IMR-90 (cell line): ENCODE measurements at regions not wholly inside any gene's neighbourhood (a gene's known extent, or its start where the extent isn't known, plus 50 kb on each side); places are given as distances from the start of the nearest gene placed in this dataset.

Experiments used
- ATAC-seq: fragments of 200-7000 bp; cut with Tn5 transposase; 2 replicates; pipeline ENCODE4 v1.9.1; 2020; ENCODE audit warnings: low read depth, mild to moderate bottlenecking, moderate library complexity
- BruUV-seq: library from RNA; stranded (reverse); fragments of 400-500 nt; replicated peaks from 2 replicates; lab custom pipeline; 2021; lab: Mats Ljungman, UMichigan
- CTCF ChIA-PET: fragments of 300-600 bp; formaldehyde crosslinking; extraction: SDS; loops from one replicate; lab custom pipeline; 2021; ENCODE audit warnings: antibody characterized with exemption; lab: Yijun Ruan, JAX
- POLR2A ChIA-PET: fragments of 300-600 bp; sonication (Branson Sonifier 250); formaldehyde crosslinking; loops from one replicate; lab custom pipeline; 2022; ENCODE audit warnings: antibody characterized with exemption; ENCODE audit not compliant: unreplicated experiment; lab: Charles Lee
- DNase-seq: peaks from one replicate; pipeline ENCODE4 v3.0.0; 2013
- H2AFZ ChIP-seq: replicated peaks from 2 replicates; pipeline ENCODE3; 2013; ENCODE audit warnings: low read length, mild to moderate bottlenecking; ENCODE audit not compliant: poor library complexity
- H2AK5ac ChIP-seq: 2 replicates; pipeline ENCODE4 v1.6.1; 2013; ENCODE audit warnings: low read depth, low read length, inconsistent platforms
- H2AK9ac ChIP-seq: replicated peaks from 2 replicates; pipeline ENCODE3; 2013; ENCODE audit warnings: mild to moderate bottlenecking, low read depth, low read length, moderate library complexity; ENCODE audit not compliant: poor library complexity
- H2BK120ac ChIP-seq: 2 replicates; pipeline ENCODE4 v1.6.1; 2013; ENCODE audit warnings: low read depth, low read length, inconsistent platforms
- H2BK15ac ChIP-seq: 3 replicates; pipeline ENCODE4 v1.6.1; 2013; ENCODE audit warnings: low read depth, low read length, inconsistent platforms
- H2BK20ac ChIP-seq: 2 replicates; pipeline ENCODE4 v1.6.1; 2013; ENCODE audit warnings: low read depth, mild to moderate bottlenecking, inconsistent platforms, low read length, moderate library complexity
- H2BK5ac ChIP-seq: 2 replicates; pipeline ENCODE4 v1.6.1; 2013; ENCODE audit warnings: mild to moderate bottlenecking, low read depth, low read length, inconsistent platforms; ENCODE audit not compliant: poor library complexity, severe bottlenecking
- H3K14ac ChIP-seq: replicated peaks from 2 replicates; pipeline ENCODE4 v1.6.1; 2013; ENCODE audit warnings: low read depth, low read length, inconsistent platforms
- H3K18ac ChIP-seq: 2 replicates; pipeline ENCODE4 v1.6.1; 2013; ENCODE audit warnings: low read depth, low read length, control low read depth
- H3K23ac ChIP-seq: 2 replicates; pipeline ENCODE4 v1.6.1; 2013; ENCODE audit warnings: low read depth, low read length, inconsistent platforms
- H3K27ac ChIP-seq: 2 replicates; pipeline ENCODE4 v1.5.1; 2013; ENCODE audit warnings: mild to moderate bottlenecking, control low read depth, low read length; ENCODE audit not compliant: insufficient read depth
- H3K27me3 ChIP-seq: 2 replicates; pipeline ENCODE4 v1.6.1; 2013; ENCODE audit warnings: low read length; ENCODE audit not compliant: control insufficient read depth, insufficient read depth
- H3K36me3 ChIP-seq: 2 replicates; pipeline ENCODE4 v1.6.1; 2013; ENCODE audit warnings: low read length, mixed read lengths; ENCODE audit not compliant: control insufficient read depth, insufficient read depth
- H3K4ac ChIP-seq: 2 replicates; pipeline ENCODE4 v1.6.1; 2013; ENCODE audit warnings: low read depth, low read length, inconsistent platforms
- H3K4me1 ChIP-seq: 2 replicates; pipeline ENCODE4 v1.6.1; 2013; ENCODE audit warnings: low read length, mixed read lengths; ENCODE audit not compliant: control insufficient read depth, insufficient read depth
- H3K4me2 ChIP-seq: 2 replicates; pipeline ENCODE4 v1.6.1; 2013; ENCODE audit warnings: low read depth, mild to moderate bottlenecking, control low read depth, low read length, moderate library complexity
- H3K4me3 ChIP-seq: 2 replicates; pipeline ENCODE4 v1.5.1; 2013; ENCODE audit warnings: low read depth, mild to moderate bottlenecking, control low read depth, low read length, moderate library complexity; ENCODE audit not compliant: insufficient read depth
- H3K56ac ChIP-seq: 2 replicates; pipeline ENCODE4 v1.6.1; 2013; ENCODE audit warnings: low read length, inconsistent platforms; ENCODE audit not compliant: insufficient read depth; ENCODE audit errors: extremely low read depth
- H3K79me1 ChIP-seq, 2 experiments: 2 replicates each; pipeline ENCODE4 v1.6.1; 2013; ENCODE audit warnings: low read length in 2 of 2, inconsistent platforms in 1 of 2, low read depth in 1 of 2
- H3K9ac ChIP-seq: 2 replicates; pipeline ENCODE4 v1.6.1; 2013; ENCODE audit warnings: low read depth, low read length, control low read depth
- H3K9me1 ChIP-seq: 2 replicates; pipeline ENCODE4 v1.6.1; 2013; ENCODE audit warnings: low read length, inconsistent platforms; ENCODE audit not compliant: insufficient read depth
- H3K9me3 ChIP-seq: 2 replicates; pipeline ENCODE4 v1.6.1; 2013; ENCODE audit warnings: low read length; ENCODE audit not compliant: control insufficient read depth, insufficient read depth
- H4K20me1 ChIP-seq: 2 replicates; pipeline ENCODE4 v1.6.1; 2013; ENCODE audit warnings: low read length, inconsistent platforms; ENCODE audit not compliant: insufficient read depth
- H4K5ac ChIP-seq: 2 replicates; pipeline ENCODE4 v1.6.1; 2013; ENCODE audit warnings: mild to moderate bottlenecking, low read depth, low read length, control low read depth
- H4K8ac ChIP-seq, 2 experiments: 2 replicates each; pipeline ENCODE4 v1.6.1; 2013; ENCODE audit warnings: low read depth in 2 of 2, low read length in 2 of 2, control low read depth in 1 of 2, inconsistent platforms in 1 of 2
- H4K91ac ChIP-seq: 2 replicates; pipeline ENCODE4 v1.6.1; 2013; ENCODE audit warnings: low read depth, low read length, inconsistent platforms; ENCODE audit not compliant: insufficient read depth
- BHLHE40 ChIP-seq: fragments of 150-350 bp; IDR thresholded peaks from 2 replicates; pipeline ENCODE4 v1.6.1; 2016; ENCODE audit warnings: mild to moderate bottlenecking, low read depth, low read length
- CEBPB ChIP-seq: IDR thresholded peaks from 2 replicates; pipeline ENCODE4 v1.6.1; 2012; ENCODE audit warnings: low read depth, low read length, improper control_type of control experiment
- CHD1 ChIP-seq: IDR thresholded peaks from 2 replicates; pipeline ENCODE4 v1.6.1; 2012; ENCODE audit warnings: low read depth, low read length, improper control_type of control experiment
- FOS ChIP-seq: fragments of 150-350 bp; IDR thresholded peaks from 2 replicates; pipeline ENCODE4 v1.6.1; 2016; ENCODE audit warnings: low read depth, low read length
- MAFK ChIP-seq: IDR thresholded peaks from 2 replicates; pipeline ENCODE4 v1.6.1; 2012; ENCODE audit warnings: low read depth, low read length, improper control_type of control experiment
- MAZ ChIP-seq: IDR thresholded peaks from 2 replicates; pipeline ENCODE4 v1.6.1; 2012; ENCODE audit warnings: low read depth, mild to moderate bottlenecking, low read length, improper control_type of control experiment, moderate library complexity, borderline replicate concordance
- NFE2L2 ChIP-seq: fragments of 150-350 bp; IDR thresholded peaks from 2 replicates; pipeline ENCODE4 v1.6.1; 2016; ENCODE audit warnings: low read depth, mild to moderate bottlenecking, low read length
- POLR2A ChIP-seq: IDR thresholded peaks from 2 replicates; pipeline ENCODE4 v1.6.1; 2012; ENCODE audit warnings: mild to moderate bottlenecking, low read depth, low read length
- RAD21 ChIP-seq: IDR thresholded peaks from 2 replicates; pipeline ENCODE4 v1.6.1; 2012; ENCODE audit warnings: low read length, improper control_type of control experiment
- RCOR1 ChIP-seq: IDR thresholded peaks from 2 replicates; pipeline ENCODE4 v1.6.1; 2012; ENCODE audit warnings: mild to moderate bottlenecking, low read length, improper control_type of control experiment; ENCODE audit not compliant: insufficient replicate concordance
- RFX5 ChIP-seq: IDR thresholded peaks from 2 replicates; pipeline ENCODE4 v1.8.0; 2012; ENCODE audit warnings: low read depth, mild to moderate bottlenecking, low read length, moderate library complexity
- WGBS, 2 experiments: methylation state at CpG; one replicate each; pipeline versions ENCODE4 v1.1.5 to v1.1.7; 2013; ENCODE audit warnings: missing lambda C conversion rate in 2 of 2; ENCODE audit not compliant: insufficient read length in 1 of 2; ENCODE audit errors: extremely low coverage in 2 of 2; 5-methylcytosine and 5-hydroxymethylcytosine counted together
- dilution Hi-C: fragments of 300-500 bp; cut with HindIII; formaldehyde crosslinking; loops from one replicate; pipeline ENCODE4 v1.14.3; 2018; ENCODE audit warnings: low sequenced_read_pairs; ENCODE audit not compliant: unreplicated experiment
- in situ Hi-C: fragments of 300-500 bp; cut with MboI; formaldehyde crosslinking; loops from 3 replicates; pipeline ENCODE4 v1.14.3; 2019; ENCODE audit warnings: low sequenced_read_pairs, inconsistent platforms, mixed read lengths
- intact Hi-C: fragments of 100-400 bp; cut with micrococcal nuclease; formaldehyde crosslinking; loops from 2 replicates; pipeline ENCODE4 v1.10.0; 2022
- TF ChIP-seq, protein P1 (sequence below): fragments of 150-350 bp; IDR thresholded peaks from 2 replicates; pipeline ENCODE4 v1.6.1; 2016; ENCODE audit warnings: low read depth, mild to moderate bottlenecking, low read length, moderate library complexity, borderline replicate concordance

DNA sequence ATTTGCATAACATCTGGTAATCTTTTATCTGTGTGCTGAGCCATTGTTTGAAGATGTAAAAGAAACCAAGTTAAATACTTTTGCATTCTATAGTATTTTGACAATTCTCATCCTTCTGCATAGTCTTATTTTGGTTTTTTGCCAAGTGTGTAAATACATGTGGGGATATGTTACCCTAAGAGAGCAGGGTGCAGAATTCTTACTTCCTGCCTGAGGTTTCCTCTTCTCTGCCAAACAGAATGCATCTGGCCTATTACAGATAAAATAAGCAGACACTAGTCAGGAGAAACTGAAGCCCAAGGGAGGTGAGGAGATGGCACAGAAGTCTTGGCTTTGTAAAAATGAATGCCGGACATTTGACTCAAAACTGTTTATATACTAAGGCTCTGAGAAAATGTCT lies 462.1 kb downstream of the TMEM38B start:
- BruUV-seq = no TSS peak
- no peaks in the 10 kb centered on the region for H3K36me3 ChIP-seq
- no peak overlapping the region for H2BK20ac ChIP-seq
- H3K14ac ChIP-seq = no peak overlapping the region
- TF ChIP-seq MAFK (no peak), RAD21 (no peak), RFX5 (no peak), MAZ (no peak), RCOR1 (no peak), CEBPB (no peak), BHLHE40 (no peak), FOS (no peak), POLR2A (no peak), CHD1 (no peak), NFE2L2 (no peak)
- TF ChIP-seq, protein P1, sequence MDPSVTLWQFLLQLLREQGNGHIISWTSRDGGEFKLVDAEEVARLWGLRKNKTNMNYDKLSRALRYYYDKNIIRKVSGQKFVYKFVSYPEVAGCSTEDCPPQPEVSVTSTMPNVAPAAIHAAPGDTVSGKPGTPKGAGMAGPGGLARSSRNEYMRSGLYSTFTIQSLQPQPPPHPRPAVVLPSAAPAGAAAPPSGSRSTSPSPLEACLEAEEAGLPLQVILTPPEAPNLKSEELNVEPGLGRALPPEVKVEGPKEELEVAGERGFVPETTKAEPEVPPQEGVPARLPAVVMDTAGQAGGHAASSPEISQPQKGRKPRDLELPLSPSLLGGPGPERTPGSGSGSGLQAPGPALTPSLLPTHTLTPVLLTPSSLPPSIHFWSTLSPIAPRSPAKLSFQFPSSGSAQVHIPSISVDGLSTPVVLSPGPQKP = no peak
- no peak overlapping the region for H2AFZ ChIP-seq
- no peaks in the 10 kb centered on the region for H3K4me1 ChIP-seq
- H3K9ac ChIP-seq = no peak overlapping the region
- no peaks in the 10 kb centered on the region for H3K27me3 ChIP-seq
- no peak overlapping the region for H3K27ac ChIP-seq
- POLR2A ChIA-PET = no interaction called here
- H2AK5ac ChIP-seq = no peak overlapping the region
- H2BK120ac ChIP-seq = no peak overlapping the region
- ATAC-seq (no peak), DNase-seq (no peak)
- H3K9me1 ChIP-seq = no peaks in the 10 kb centered on the region
- CTCF ChIA-PET = interaction anchor here (0.6 kb wide), 1 partner anchor 35 kb away, joined by 4 read pairs; no protein-coding TSS in a partner anchor
- no peak overlapping the region for H4K5ac ChIP-seq
- H3K56ac ChIP-seq = no peak overlapping the region
- intact Hi-C loops (no loop called here), in situ Hi-C loops (no loop called here), dilution Hi-C loops (no loop called here)
- no peak overlapping the region for H3K4me2 ChIP-seq
- no peak overlapping the region for H3K4ac ChIP-seq
- peaks cover 8% of the 10 kb centered on the region for H3K9me3 ChIP-seq
- no peak overlapping the region for H2BK5ac ChIP-seq
- no peak overlapping the region for H2BK15ac ChIP-seq
- no peak overlapping the region for H3K18ac ChIP-seq
- H4K8ac ChIP-seq = no peak overlapping the region
- no peak overlapping the region for H4K91ac ChIP-seq
- H3K79me1 ChIP-seq = no peaks in the 10 kb centered on the region
- no peak overlapping the region for H2AK9ac ChIP-seq
- no peaks in the 10 kb centered on the region for H4K20me1 ChIP-seq
- no CpG with 5 or more reads among the region's 1 CpG for WGBS, 2 experiments
- H3K23ac ChIP-seq = no peak overlapping the region
- no peak overlapping the region for H3K4me3 ChIP-seq
